ENCODE measurements at regions not wholly inside any gene's neighbourhood (a gene's known extent, or its start where the extent isn't known, plus 50 kb on each side); places are given as distances from the start of the nearest gene placed in this dataset.

DNA sequence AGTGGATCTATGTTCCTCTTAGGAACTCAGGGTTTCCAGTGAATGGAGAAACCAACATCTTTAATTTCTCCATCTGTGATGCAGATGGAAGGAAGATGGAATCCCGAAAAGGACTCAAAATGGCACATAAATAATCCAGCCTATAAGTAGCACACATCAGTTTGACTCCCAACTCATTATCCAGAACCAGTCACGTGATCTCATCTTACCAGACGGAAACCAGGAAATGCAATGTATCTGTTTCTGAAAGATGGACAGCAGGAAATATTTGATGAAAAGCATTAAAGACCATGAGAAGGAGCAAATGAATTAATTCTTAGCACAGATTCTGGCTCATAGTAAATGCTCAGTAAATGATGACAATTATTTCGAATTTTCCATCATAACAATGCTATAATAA, 443.1 kb upstream of the FMR1 start:
- no peak overlapping the region for H3K27ac Mint-ChIP-seq (ENCODE audit: unreplicated experiment)

DNA sequence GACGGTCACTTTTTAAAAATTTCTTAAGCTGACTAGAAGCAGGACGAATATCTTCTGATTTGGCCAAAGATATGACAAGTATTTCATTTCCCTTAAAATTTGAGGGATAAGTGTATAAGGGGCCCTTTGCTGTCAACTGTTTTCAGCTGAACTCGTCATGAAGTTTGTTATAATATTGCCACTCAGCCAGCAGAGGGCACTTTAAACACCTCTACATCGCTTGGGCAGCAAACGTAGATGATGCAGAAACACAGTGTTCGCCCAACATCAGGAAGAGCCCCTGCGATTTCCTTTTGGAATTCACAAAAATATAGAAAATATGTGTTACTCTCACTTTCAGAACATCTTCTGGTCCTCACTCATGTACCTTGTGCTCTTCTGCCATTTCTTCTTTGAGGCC, 435.7 kb upstream of the FMR1 start:
- no peak for DNase-seq (ENCODE audit: extremely low spot score, unreplicated experiment)
- no peaks in the 10 kb centered on the region for H3K27me3 Mint-ChIP-seq (ENCODE audit: unreplicated experiment)
- H3K4me3 Mint-ChIP-seq (ENCODE audit: unreplicated experiment) = no peak overlapping the region
- H3K4me1 Mint-ChIP-seq (ENCODE audit: unreplicated experiment) = no peaks in the 10 kb centered on the region
- no peak overlapping the region for H3K27ac Mint-ChIP-seq (ENCODE audit: unreplicated experiment)
- peaks cover 26% of the 10 kb centered on the region for H3K9me3 Mint-ChIP-seq (ENCODE audit: unreplicated experiment)
- TF ChIP-seq, protein P1, sequence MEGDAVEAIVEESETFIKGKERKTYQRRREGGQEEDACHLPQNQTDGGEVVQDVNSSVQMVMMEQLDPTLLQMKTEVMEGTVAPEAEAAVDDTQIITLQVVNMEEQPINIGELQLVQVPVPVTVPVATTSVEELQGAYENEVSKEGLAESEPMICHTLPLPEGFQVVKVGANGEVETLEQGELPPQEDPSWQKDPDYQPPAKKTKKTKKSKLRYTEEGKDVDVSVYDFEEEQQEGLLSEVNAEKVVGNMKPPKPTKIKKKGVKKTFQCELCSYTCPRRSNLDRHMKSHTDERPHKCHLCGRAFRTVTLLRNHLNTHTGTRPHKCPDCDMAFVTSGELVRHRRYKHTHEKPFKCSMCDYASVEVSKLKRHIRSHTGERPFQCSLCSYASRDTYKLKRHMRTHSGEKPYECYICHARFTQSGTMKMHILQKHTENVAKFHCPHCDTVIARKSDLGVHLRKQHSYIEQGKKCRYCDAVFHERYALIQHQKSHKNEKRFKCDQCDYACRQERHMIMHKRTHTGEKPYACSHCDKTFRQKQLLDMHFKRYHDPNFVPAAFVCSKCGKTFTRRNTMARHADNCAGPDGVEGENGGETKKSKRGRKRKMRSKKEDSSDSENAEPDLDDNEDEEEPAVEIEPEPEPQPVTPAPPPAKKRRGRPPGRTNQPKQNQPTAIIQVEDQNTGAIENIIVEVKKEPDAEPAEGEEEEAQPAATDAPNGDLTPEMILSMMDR (IDR thresholded peaks at IDR 0.05) = peak; percentile 34
- H3K36me3 Mint-ChIP-seq (ENCODE audit: unreplicated experiment) = no peaks in the 10 kb centered on the region

More for the DNA sequence above, 443.1 kb upstream of the FMR1 start:
- H3K4me3 Mint-ChIP-seq (ENCODE audit: unreplicated experiment) = no peak overlapping the region
- H3K36me3 Mint-ChIP-seq (ENCODE audit: unreplicated experiment) = no peaks in the 10 kb centered on the region
- TF ChIP-seq, protein P1 (IDR thresholded peaks at IDR 0.05) = no peak
- no peaks in the 10 kb centered on the region for H3K4me1 Mint-ChIP-seq (ENCODE audit: unreplicated experiment)
- no peaks in the 10 kb centered on the region for H3K27me3 Mint-ChIP-seq (ENCODE audit: unreplicated experiment)
- no peak for DNase-seq (ENCODE audit: extremely low spot score, unreplicated experiment)
- peaks cover 25% of the 10 kb centered on the region for H3K9me3 Mint-ChIP-seq (ENCODE audit: unreplicated experiment)

DNA sequence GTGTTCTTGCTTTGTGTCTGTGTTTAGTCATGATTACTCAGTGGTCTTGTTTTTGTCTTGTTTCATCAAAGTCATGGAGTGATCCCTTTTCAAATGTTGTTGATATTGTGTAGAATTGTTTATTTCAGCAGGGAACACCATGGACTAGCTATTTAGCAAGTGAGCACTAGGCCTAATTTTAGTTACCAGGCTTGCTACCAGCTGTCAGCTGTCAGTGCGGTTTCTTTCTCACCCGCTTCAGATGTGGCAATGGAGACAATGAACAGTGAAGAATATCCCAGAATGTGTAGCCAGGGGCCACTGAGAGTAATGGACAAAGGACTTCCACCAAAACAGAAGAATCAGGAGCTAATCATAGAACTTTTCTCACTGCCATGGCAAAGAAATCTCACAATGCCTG, 432.8 kb upstream of the FMR1 start:
- H3K4me3 Mint-ChIP-seq (ENCODE audit: unreplicated experiment) = no peak overlapping the region

DNA sequence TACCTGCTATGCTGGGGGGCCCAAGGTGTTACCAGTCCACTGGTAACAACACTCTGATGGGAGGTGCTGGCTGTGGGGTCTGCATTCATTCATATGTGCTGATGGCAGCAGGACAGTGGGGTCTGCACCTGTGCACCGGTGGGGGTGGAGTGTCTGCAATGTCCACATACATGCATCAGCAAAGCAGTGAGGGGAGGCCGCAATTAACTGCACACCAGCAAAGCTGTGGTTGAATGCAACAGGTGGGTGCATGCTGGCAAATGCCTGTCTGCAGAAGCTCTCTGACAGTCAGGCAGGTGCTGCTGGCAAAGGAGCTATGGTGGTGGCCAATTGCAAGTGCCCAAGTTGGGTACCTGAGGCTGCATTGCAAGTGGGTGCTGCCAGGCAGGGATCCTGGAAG, 426.5 kb upstream of the FMR1 start:
- no peaks in the 10 kb centered on the region for H3K4me1 Mint-ChIP-seq (ENCODE audit: unreplicated experiment)
- no peak overlapping the region for H3K27ac Mint-ChIP-seq (ENCODE audit: unreplicated experiment)
- H3K9me3 Mint-ChIP-seq (ENCODE audit: unreplicated experiment) = peaks cover 54% of the 10 kb centered on the region
- no peaks in the 10 kb centered on the region for H3K36me3 Mint-ChIP-seq (ENCODE audit: unreplicated experiment)
- no peak for DNase-seq (ENCODE audit: extremely low spot score, unreplicated experiment)
- H3K27me3 Mint-ChIP-seq (ENCODE audit: unreplicated experiment) = no peaks in the 10 kb centered on the region
- TF ChIP-seq, protein P1 (IDR thresholded peaks at IDR 0.05) = no peak
- H3K4me3 Mint-ChIP-seq (ENCODE audit: unreplicated experiment) = no peak overlapping the region

More for the DNA sequence above, 432.8 kb upstream of the FMR1 start:
- no peak overlapping the region for H3K27ac Mint-ChIP-seq (ENCODE audit: unreplicated experiment)
- H3K27me3 Mint-ChIP-seq (ENCODE audit: unreplicated experiment) = no peaks in the 10 kb centered on the region
- H3K36me3 Mint-ChIP-seq (ENCODE audit: unreplicated experiment) = no peaks in the 10 kb centered on the region
- no peak for DNase-seq (ENCODE audit: extremely low spot score, unreplicated experiment)
- TF ChIP-seq, protein P1 (IDR thresholded peaks at IDR 0.05) = no peak
- peaks cover 45% of the 10 kb centered on the region for H3K9me3 Mint-ChIP-seq (ENCODE audit: unreplicated experiment)
- H3K4me1 Mint-ChIP-seq (ENCODE audit: unreplicated experiment) = no peaks in the 10 kb centered on the region

DNA sequence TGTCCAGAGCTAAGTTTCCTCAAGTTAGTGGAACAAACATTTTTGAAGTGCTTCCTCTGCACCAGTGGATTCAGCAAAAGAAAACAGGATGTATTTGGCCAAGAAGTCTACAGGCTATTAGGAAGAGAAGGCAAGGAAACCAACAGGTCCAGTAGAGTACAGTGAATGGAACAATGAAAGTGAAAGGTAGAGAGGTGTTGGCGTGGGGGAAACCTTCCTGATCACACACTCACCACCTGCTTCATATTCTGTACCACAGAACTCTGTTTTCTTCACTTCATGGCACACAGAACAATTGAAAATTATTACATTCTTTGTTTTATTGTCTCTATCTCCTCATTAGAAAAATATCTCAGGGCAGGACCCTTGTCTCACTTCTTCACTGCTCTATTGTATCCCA, 417.4 kb upstream of the FMR1 start:
- no peaks in the 10 kb centered on the region for H3K27me3 Mint-ChIP-seq (ENCODE audit: unreplicated experiment)
- peaks cover 19% of the 10 kb centered on the region for H3K9me3 Mint-ChIP-seq (ENCODE audit: unreplicated experiment)
- TF ChIP-seq, protein P1 (IDR thresholded peaks at IDR 0.05) = no peak
- H3K4me1 Mint-ChIP-seq (ENCODE audit: unreplicated experiment) = no peaks in the 10 kb centered on the region
- no peak for DNase-seq (ENCODE audit: extremely low spot score, unreplicated experiment)
- no peaks in the 10 kb centered on the region for H3K36me3 Mint-ChIP-seq (ENCODE audit: unreplicated experiment)
- H3K4me3 Mint-ChIP-seq (ENCODE audit: unreplicated experiment) = no peak overlapping the region
- no peak overlapping the region for H3K27ac Mint-ChIP-seq (ENCODE audit: unreplicated experiment)

Data from osteocyte (in vitro differentiated cells).